Activated naive CD4-positive, alpha-beta T cell treated with anti-CD3 and anti-CD28 coated beads for 36 hours (primary cell): ENCODE measurements at regions not wholly inside any gene's neighbourhood (a gene's known extent, or its start where the extent isn't known, plus 50 kb on each side); places are given as distances from the start of the nearest gene placed in this dataset.
"Not testable (repeated sequence)": the region's sequence is repeated elsewhere in the genome, so short reads cannot be mapped to it uniquely, and the experiment has no call there.

Experiments
- CTCF ChIA-PET: fragments of 350-600 bp; sonication (Branson Sonifier 250); formaldehyde crosslinking; loops from one replicate; lab custom pipeline; 2021; ENCODE audit warnings: antibody characterized with exemption; lab: Charles Lee
- DNase-seq: peaks from one replicate; pipeline ENCODE4 v3.0.0-alpha.2; 2020
- H3K27ac Mint-ChIP-seq: one replicate; pipeline ENCODE4 v1.8.0; 2021; ENCODE audit warnings: mild to moderate bottlenecking, mixed read lengths
- H3K27me3 Mint-ChIP-seq: one replicate; pipeline ENCODE4 v1.8.0; 2021; ENCODE audit warnings: low read depth, mixed read lengths
- H3K36me3 Mint-ChIP-seq: one replicate; pipeline ENCODE4 v1.8.0; 2021; ENCODE audit warnings: low read depth, mixed read lengths
- H3K4me1 Mint-ChIP-seq: one replicate; pipeline ENCODE4 v1.8.0; 2021; ENCODE audit warnings: low read depth, mixed read lengths
- H3K4me3 Mint-ChIP-seq: one replicate; pipeline ENCODE4 v1.8.0; 2021; ENCODE audit warnings: mild to moderate bottlenecking, moderate library complexity, mixed read lengths
- H3K9me3 Mint-ChIP-seq: one replicate; pipeline ENCODE4 v1.8.0; 2021; ENCODE audit warnings: mixed read lengths
- intact Hi-C: fragments of 100-400 bp; cut with micrococcal nuclease; formaldehyde crosslinking; loops from one replicate; pipeline ENCODE4 v1.15.1; 2023

- H3K27me3 Mint-ChIP-seq, intact Hi-C loops, H3K4me3 Mint-ChIP-seq, H3K36me3 Mint-ChIP-seq, H3K27ac Mint-ChIP-seq, H3K4me1 Mint-ChIP-seq, H3K9me3 Mint-ChIP-seq, CTCF ChIA-PET, DNase-seq: not testable (repeated sequence)
These were observed 92.5 kb upstream of the CSRP2 start for GRCh38 chr12:76971216-76971879.

DNA sequence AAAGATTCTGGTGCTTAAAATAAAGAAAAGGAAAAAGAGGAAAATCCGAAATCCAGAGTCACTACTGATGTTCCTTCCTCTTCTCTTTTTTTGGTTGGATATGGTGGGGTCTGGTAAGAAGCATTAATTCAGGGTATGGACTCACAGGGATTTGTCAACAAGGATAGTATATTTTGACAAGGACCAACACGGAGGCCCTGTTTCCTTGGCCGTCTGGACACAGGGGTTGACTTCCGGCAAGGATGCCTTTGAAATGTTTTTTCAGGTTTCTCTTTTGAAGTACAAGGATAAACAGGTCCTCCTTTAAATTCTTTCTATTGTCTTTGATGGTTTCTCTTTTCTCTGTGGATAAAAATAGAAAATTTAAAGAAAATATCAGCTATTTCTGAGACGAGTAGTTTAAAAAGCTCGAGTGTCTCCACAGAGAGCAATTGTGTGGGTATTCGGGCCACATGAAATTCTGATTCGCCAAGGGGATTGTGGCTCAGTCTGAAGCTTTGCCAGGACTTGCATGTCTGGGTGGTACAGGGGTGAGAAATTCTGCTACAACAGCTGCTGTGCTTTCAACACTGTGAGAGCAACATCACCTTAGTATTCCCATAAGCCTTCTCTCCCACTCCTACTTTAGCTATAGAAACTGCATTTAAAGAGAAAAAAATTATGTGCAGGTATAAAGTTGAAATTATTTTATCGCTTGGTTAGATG, 88.5 kb upstream of the CSRP2 start:
- H3K9me3 Mint-ChIP-seq = peaks cover 2% of the 10 kb centered on the region
- peaks cover under 1% of the 10 kb centered on the region for H3K27me3 Mint-ChIP-seq
- H3K27ac Mint-ChIP-seq = no peak overlapping the region
- no peak for DNase-seq
- CTCF ChIA-PET = interaction anchor here (1.7 kb wide), 1 partner anchor 43 kb away, joined by 4 read pairs; no protein-coding TSS in a partner anchor
- H3K4me1 Mint-ChIP-seq = peaks cover 4% of the 10 kb centered on the region
- H3K4me3 Mint-ChIP-seq = no peak overlapping the region
- intact Hi-C loops = no loop called here
- no peaks in the 10 kb centered on the region for H3K36me3 Mint-ChIP-seq

DNA sequence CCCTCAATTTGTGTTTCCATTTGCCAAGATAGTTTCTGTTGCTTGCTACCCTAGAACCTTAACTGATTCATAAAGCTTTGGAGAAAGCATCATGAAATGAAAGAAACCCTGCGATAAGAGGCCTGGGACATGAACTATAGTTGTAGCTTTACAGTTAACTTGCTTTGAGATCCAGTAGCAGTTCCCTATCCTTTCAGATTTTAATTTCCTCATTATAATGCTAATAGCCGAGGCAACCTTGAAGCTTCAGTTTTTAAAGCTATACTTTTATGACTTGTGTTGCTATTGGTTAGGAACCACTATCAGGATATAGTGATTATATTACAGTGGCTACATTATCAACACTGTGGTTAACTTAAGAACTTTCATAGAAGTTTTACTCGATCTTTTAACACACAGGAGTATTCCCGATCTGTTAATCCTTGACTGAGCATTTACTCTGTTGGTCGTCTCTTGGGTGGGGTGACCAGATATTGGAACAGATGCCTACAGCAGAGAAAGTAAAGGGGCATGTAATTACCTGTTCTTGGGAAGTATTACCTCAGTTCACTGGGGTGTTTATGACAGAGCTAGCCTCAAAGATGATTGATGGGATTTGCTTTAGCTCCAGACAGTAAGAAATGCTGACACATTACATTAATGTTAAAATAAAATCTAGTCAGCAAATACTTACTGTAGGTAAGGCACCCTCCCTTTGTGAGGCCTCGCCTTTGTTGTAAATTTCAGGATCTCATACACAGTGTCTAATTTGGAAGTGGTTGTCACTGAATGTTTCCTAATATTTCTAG, 86.2 kb upstream of the CSRP2 start:
- peaks cover 3% of the 10 kb centered on the region for H3K27me3 Mint-ChIP-seq
- no peaks in the 10 kb centered on the region for H3K4me1 Mint-ChIP-seq
- no peaks in the 10 kb centered on the region for H3K36me3 Mint-ChIP-seq
- peaks cover 2% of the 10 kb centered on the region for H3K9me3 Mint-ChIP-seq
- no peak overlapping the region for H3K4me3 Mint-ChIP-seq
- intact Hi-C loops = no loop called here
- H3K27ac Mint-ChIP-seq = no peak overlapping the region
- DNase-seq = no peak
- CTCF ChIA-PET = no interaction called here

DNA sequence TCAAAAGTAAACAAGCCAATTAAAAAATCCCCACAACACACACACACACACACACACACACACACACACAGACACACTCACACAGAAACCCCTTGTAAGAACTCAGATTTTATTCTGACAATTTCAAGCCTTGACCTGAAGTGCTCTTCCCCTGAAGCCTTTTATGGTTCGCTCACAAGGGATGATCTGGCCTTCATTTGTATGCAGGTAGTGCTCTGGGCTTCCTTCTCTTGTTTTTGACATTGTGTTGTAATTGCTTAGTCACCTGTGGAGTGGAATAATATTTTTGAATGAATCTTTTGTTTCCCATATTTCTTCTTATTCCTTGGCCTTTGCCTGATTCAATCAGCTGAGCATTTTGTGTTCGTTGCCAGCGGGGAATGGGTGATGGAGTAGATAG, 83.3 kb upstream of the CSRP2 start:
- H3K4me3 Mint-ChIP-seq = no peak overlapping the region

DNA sequence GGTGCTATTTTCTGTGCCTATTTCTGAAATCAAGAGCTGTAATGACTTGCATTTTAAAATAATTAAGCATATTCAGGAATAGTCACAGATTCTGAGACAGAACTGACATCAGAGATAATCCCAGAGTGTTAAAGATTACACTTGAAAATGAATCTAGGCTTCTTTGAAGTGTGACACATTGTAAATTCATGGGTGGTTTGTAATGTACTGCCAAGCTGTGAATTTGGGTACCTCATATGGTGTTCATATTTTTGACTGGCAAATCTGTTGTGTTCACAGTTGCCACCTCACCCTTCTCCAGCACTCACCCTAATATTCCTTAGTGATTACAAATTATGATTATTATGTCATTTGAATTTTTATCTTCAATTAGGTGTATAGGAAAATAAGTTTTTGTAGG, 78.5 kb upstream of the CSRP2 start:
- no peak for DNase-seq
- Mint-ChIP-seq H3K9me3 (no peaks in the 10 kb centered on the region), H3K27me3 (peaks cover 5% of the 10 kb centered on the region)

More for the DNA sequence above, 83.3 kb upstream of the CSRP2 start:
- intact Hi-C loops = no loop called here
- no peak overlapping the region for H3K27ac Mint-ChIP-seq
- CTCF ChIA-PET = no interaction called here
- H3K4me1 Mint-ChIP-seq = no peaks in the 10 kb centered on the region
- peaks cover 3% of the 10 kb centered on the region for H3K27me3 Mint-ChIP-seq
- no peaks in the 10 kb centered on the region for H3K9me3 Mint-ChIP-seq
- H3K36me3 Mint-ChIP-seq = no peaks in the 10 kb centered on the region
- no peak for DNase-seq

DNA sequence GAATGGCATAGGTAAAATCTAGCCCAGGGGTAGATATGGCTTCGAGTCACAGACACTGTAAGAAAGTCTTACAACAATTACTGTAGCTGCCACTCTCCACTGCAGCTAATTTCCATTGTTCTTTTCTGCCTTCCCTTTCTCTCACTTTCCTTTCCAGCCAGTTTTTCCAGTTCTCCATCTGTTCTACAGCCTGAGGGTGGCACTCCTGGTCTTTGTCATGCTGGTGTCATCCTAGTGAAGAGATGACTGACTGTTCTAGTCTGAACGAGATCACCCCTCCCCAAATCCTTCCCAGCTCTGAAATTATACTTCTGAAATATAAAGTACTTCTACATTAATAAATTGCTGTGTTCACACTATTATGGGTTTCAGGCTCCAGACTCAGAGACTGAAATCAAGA, 74.2 kb upstream of the CSRP2 start:
- Mint-ChIP-seq H3K27ac (no peak overlapping the region), H3K36me3 (no peaks in the 10 kb centered on the region), H3K9me3 (no peaks in the 10 kb centered on the region), H3K27me3 (peaks cover 8% of the 10 kb centered on the region), H3K4me3 (no peak overlapping the region), H3K4me1 (no peaks in the 10 kb centered on the region)
- DNase-seq = no peak
- CTCF ChIA-PET = interaction anchor here (0.6 to 1.3 kb wide), 2 partner anchors 58 to 62 kb away, joined by 3 to 4 read pairs; no protein-coding TSS in a partner anchor
- intact Hi-C loops = no loop called here

More for the DNA sequence above, 78.5 kb upstream of the CSRP2 start:
- no peaks in the 10 kb centered on the region for H3K36me3 Mint-ChIP-seq
- H3K4me1 Mint-ChIP-seq = no peaks in the 10 kb centered on the region
- CTCF ChIA-PET = interaction anchor here (0.7 kb wide), 1 partner anchor 11 kb away, joined by 3 read pairs; no protein-coding TSS in a partner anchor
- intact Hi-C loops = no loop called here
- H3K4me3 Mint-ChIP-seq = no peak overlapping the region
- no peak overlapping the region for H3K27ac Mint-ChIP-seq

- CTCF ChIA-PET = no interaction called here
These were observed 70.1 kb upstream of the CSRP2 start for GRCh38 chr12:76948879-76949278.

DNA sequence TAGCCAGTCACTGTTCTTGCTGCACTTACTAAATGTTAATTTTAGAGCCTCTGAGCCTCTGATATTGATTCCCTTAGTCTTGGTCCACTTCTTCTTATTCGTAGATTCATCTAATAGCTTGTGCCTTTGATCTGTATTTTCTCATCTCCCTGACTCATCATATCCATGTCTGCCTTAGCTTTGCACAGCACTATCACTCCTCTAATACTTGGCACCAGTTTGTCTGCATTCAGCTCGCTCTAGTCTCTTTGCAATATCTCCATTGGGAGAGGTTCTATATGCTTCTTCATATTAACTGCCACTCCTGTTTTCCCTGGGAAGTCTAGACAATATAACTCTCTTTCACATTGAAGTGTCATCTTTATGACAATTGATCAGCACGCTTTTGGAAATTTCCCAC, 68.5 kb upstream of the CSRP2 start:
- Mint-ChIP-seq H3K4me3 (no peak overlapping the region), H3K27ac (no peak overlapping the region), H3K27me3 (peaks cover 6% of the 10 kb centered on the region), H3K9me3 (no peaks in the 10 kb centered on the region), H3K4me1 (no peaks in the 10 kb centered on the region), H3K36me3 (no peaks in the 10 kb centered on the region)
- CTCF ChIA-PET = no interaction called here
- DNase-seq = no peak
- intact Hi-C loops = no loop called here

More at GRCh38 chr12:76948879-76949278, 70.1 kb upstream of the CSRP2 start:
- Mint-ChIP-seq H3K27me3 (peaks cover 8% of the 10 kb centered on the region), H3K27ac (no peak overlapping the region), H3K9me3 (no peaks in the 10 kb centered on the region), H3K4me3 (no peak overlapping the region), H3K4me1 (no peaks in the 10 kb centered on the region), H3K36me3 (no peaks in the 10 kb centered on the region)
- intact Hi-C loops = no loop called here
- no peak for DNase-seq

DNA sequence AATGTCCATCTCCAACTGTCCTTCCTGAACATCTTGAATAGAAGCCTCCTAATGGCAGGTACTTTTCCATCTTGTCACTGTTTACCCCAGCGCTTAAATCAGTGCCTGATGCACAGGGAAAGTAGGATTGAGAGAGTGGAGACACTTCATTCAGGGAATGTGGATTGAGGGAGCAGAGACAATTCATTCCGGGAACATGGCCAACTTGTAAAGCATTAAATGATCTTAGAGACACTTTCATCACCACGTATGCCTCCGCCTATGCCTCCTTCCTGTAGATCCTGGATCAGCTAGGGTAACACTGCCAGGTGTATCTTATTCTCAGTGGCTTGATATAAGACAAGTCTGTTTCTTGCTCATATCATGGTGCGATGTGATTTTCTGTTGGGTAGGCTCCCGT, 67.6 kb upstream of the CSRP2 start:
- Mint-ChIP-seq H3K27me3 (peaks cover 3% of the 10 kb centered on the region), H3K27ac (no peak overlapping the region), H3K4me3 (no peak overlapping the region), H3K9me3 (no peaks in the 10 kb centered on the region), H3K4me1 (no peaks in the 10 kb centered on the region), H3K36me3 (no peaks in the 10 kb centered on the region)
- CTCF ChIA-PET = no interaction called here
- no peak for DNase-seq
- intact Hi-C loops = no loop called here

GRCh38 chr12:76945867-76946266, 67.0 kb upstream of the CSRP2 start:
- Mint-ChIP-seq H3K4me3 (no peak overlapping the region), H3K4me1 (no peaks in the 10 kb centered on the region), H3K27ac (no peak overlapping the region), H3K9me3 (no peaks in the 10 kb centered on the region), H3K27me3 (peaks cover 3% of the 10 kb centered on the region), H3K36me3 (no peaks in the 10 kb centered on the region)
- CTCF ChIA-PET = interaction anchor here (0.6 kb wide), 1 partner anchor 154 kb away, joined by 3 read pairs; no protein-coding TSS in a partner anchor
- no peak for DNase-seq
- intact Hi-C loops = no loop called here

GRCh38 chr12:76944892-76945291, 66.1 kb upstream of the CSRP2 start:
- DNase-seq = no peak
- Mint-ChIP-seq H3K36me3 (no peaks in the 10 kb centered on the region), H3K27ac (no peak overlapping the region), H3K9me3 (no peaks in the 10 kb centered on the region), H3K27me3 (no peaks in the 10 kb centered on the region), H3K4me3 (no peak overlapping the region), H3K4me1 (no peaks in the 10 kb centered on the region)
- CTCF ChIA-PET = no interaction called here
- intact Hi-C loops = no loop called here

- no peak for DNase-seq
- H3K27me3 Mint-ChIP-seq = no peaks in the 10 kb centered on the region
- no peaks in the 10 kb centered on the region for H3K9me3 Mint-ChIP-seq
- intact Hi-C loops = no loop called here
- no peaks in the 10 kb centered on the region for H3K36me3 Mint-ChIP-seq
- CTCF ChIA-PET = interaction anchor here (1.3 kb wide), 1 partner anchor 68 kb away, joined by 4 read pairs; no protein-coding TSS in a partner anchor
- H3K4me3 Mint-ChIP-seq = no peak overlapping the region
- H3K27ac Mint-ChIP-seq = no peak overlapping the region
- no peaks in the 10 kb centered on the region for H3K4me1 Mint-ChIP-seq
These were observed 64.2 kb upstream of the CSRP2 start for GRCh38 chr12:76943008-76943407.
